ENCODE measurements at regions not wholly inside any gene's neighbourhood (a gene's known extent, or its start where the extent isn't known, plus 50 kb on each side); places are given as distances from the start of the nearest gene placed in this dataset.

GRCh38 chr16:55252577-55252976, 71.4 kb upstream of the IRX6 start:
- Histone ChIP-seq H2BK5ac (ENCODE audit: low read depth, low read length, poor library complexity, severe bottlenecking) (no peak overlapping the region), H3K14ac (replicated peaks; ENCODE audit: low read depth, low read length) (no peak overlapping the region), H2BK20ac (ENCODE audit: low read depth, low read length) (no peak overlapping the region), H2AK5ac (ENCODE audit: low read depth, low read length) (no peak overlapping the region), H4K20me1 (ENCODE audit: insufficient read depth, low read length) (no peaks in the 10 kb centered on the region), H4K91ac (ENCODE audit: insufficient read depth, low read depth, low read length) (no peak overlapping the region), H3K56ac (ENCODE audit: extremely low read depth, insufficient read depth, low read length) (no peak overlapping the region), H4K8ac (ENCODE audit: low read depth in 2 of 2, low read length in 2 of 2) (no peak overlapping the region), H2AFZ (replicated peaks; ENCODE audit: low read length, poor library complexity) (no peak overlapping the region), H3K9me1 (ENCODE audit: insufficient read depth, low read length) (no peaks in the 10 kb centered on the region), H3K18ac (ENCODE audit: low read depth, low read length) (no peak overlapping the region), H2AK9ac (replicated peaks; ENCODE audit: low read depth, low read length, poor library complexity) (no peak overlapping the region), H3K27ac (ENCODE audit: insufficient read depth, low read length) (no peak overlapping the region), H3K4ac (ENCODE audit: low read depth, low read length) (no peak overlapping the region), H3K4me2 (ENCODE audit: low read depth, low read length) (no peak overlapping the region), H3K23ac (ENCODE audit: low read depth, low read length) (no peak overlapping the region), H3K4me3 (ENCODE audit: insufficient read depth, low read depth, low read length) (no peak overlapping the region), H2BK120ac (ENCODE audit: low read depth, low read length) (no peak overlapping the region), H3K79me1 (ENCODE audit: low read depth in 1 of 2, low read length in 2 of 2) (no peaks in the 10 kb centered on the region), H3K9ac (ENCODE audit: low read depth, low read length) (no peak overlapping the region), H4K5ac (ENCODE audit: low read depth, low read length) (no peak overlapping the region), H2BK15ac (ENCODE audit: low read depth, low read length) (no peak overlapping the region), H3K4me1 (ENCODE audit: control insufficient read depth, insufficient read depth, low read length) (no peaks in the 10 kb centered on the region), H3K36me3 (ENCODE audit: control insufficient read depth, insufficient read depth, low read length) (no peaks in the 10 kb centered on the region), H3K9me3 (ENCODE audit: control insufficient read depth, insufficient read depth, low read length) (no peaks in the 10 kb centered on the region), H3K27me3 (ENCODE audit: control insufficient read depth, insufficient read depth, low read length) (no peaks in the 10 kb centered on the region)
- in situ Hi-C loops (cut with MboI; ENCODE audit: low sequenced_read_pairs) (no loop called here), dilution Hi-C loops (cut with HindIII; ENCODE audit: low sequenced_read_pairs, unreplicated experiment) (no loop called here), intact Hi-C loops (cut with micrococcal nuclease) (no loop called here)
- ATAC-seq (ENCODE audit: low read depth): no peak
- POLR2A ChIA-PET (ENCODE audit: unreplicated experiment): no interaction called here
- no CpG with 5 or more reads among the region's 1 CpG for WGBS, 2 experiments (ENCODE audit: extremely low coverage in 2 of 2, insufficient read length in 1 of 2)
- TF ChIP-seq BHLHE40 (IDR thresholded peaks at IDR 0.05; ENCODE audit: low read depth, low read length): no peak
- TF ChIP-seq POLR2A (IDR thresholded peaks at IDR 0.05; ENCODE audit: low read depth, low read length): no peak
- no peak for TF ChIP-seq MAFK (IDR thresholded peaks at IDR 0.05; ENCODE audit: low read depth, low read length)
- no peak for TF ChIP-seq RAD21 (IDR thresholded peaks at IDR 0.05; ENCODE audit: low read length)
- no peak for TF ChIP-seq SMC3 (IDR thresholded peaks at IDR 0.05; ENCODE audit: low read depth, low read length)
- no peak for TF ChIP-seq CEBPB (IDR thresholded peaks at IDR 0.05; ENCODE audit: low read depth, low read length)
- TF ChIP-seq FOS (IDR thresholded peaks at IDR 0.05; ENCODE audit: low read depth, low read length): no peak
- TF ChIP-seq CHD1 (IDR thresholded peaks at IDR 0.05; ENCODE audit: low read depth, low read length): no peak
- TF ChIP-seq RCOR1 (IDR thresholded peaks at IDR 0.05; ENCODE audit: insufficient replicate concordance, low read length): no peak
- CTCF ChIA-PET: no interaction called here
- no TSS peak for BruUV-seq (replicated peaks)
- no peak for DNase-seq

Measured in IMR-90 (cell line).